Activated naive CD8-positive, alpha-beta T cell treated with anti-CD3 and anti-CD28 coated beads, Interleukin-2, amount 10 ng/mL, durations not matched to agents 7 days and 5 days (primary cell): ENCODE measurements at regions not wholly inside any gene's neighbourhood (a gene's known extent, or its start where the extent isn't known, plus 50 kb on each side); places are given as distances from the start of the nearest gene placed in this dataset.

Experiments
- ATAC-seq: fragments of 150-1000 bp; cut with Tn5 transposase; one replicate; pipeline ENCODE4 v1.10.0; 2021; ENCODE audit warnings: low read depth, moderate library complexity
- POLR2A ChIA-PET: fragments of 350-600 bp; sonication (Branson Sonifier 250); formaldehyde crosslinking; loops from one replicate; lab custom pipeline; 2021; ENCODE audit warnings: antibody characterized with exemption; lab: Charles Lee
- DNase-seq: peaks from one replicate; pipeline ENCODE4 v3.0.0; 2021
- H3K27ac Mint-ChIP-seq: one replicate; pipeline ENCODE4 v1.8.0; 2022; ENCODE audit warnings: mild to moderate bottlenecking, mixed read lengths
- H3K27me3 Mint-ChIP-seq: one replicate; pipeline ENCODE4 v1.8.0; 2022; ENCODE audit warnings: mild to moderate bottlenecking, moderate library complexity, mixed read lengths
- H3K36me3 Mint-ChIP-seq: one replicate; pipeline ENCODE4 v1.8.0; 2021; ENCODE audit warnings: mild to moderate bottlenecking, mixed read lengths
- H3K4me1 Mint-ChIP-seq: one replicate; pipeline ENCODE4 v1.8.0; 2021; ENCODE audit warnings: mixed read lengths
- H3K4me3 Mint-ChIP-seq: one replicate; pipeline ENCODE4 v1.8.0; 2022; ENCODE audit warnings: mild to moderate bottlenecking, moderate library complexity, mixed read lengths
- H3K9me3 Mint-ChIP-seq: one replicate; pipeline ENCODE4 v1.8.0; 2021; ENCODE audit warnings: mixed read lengths

DNA sequence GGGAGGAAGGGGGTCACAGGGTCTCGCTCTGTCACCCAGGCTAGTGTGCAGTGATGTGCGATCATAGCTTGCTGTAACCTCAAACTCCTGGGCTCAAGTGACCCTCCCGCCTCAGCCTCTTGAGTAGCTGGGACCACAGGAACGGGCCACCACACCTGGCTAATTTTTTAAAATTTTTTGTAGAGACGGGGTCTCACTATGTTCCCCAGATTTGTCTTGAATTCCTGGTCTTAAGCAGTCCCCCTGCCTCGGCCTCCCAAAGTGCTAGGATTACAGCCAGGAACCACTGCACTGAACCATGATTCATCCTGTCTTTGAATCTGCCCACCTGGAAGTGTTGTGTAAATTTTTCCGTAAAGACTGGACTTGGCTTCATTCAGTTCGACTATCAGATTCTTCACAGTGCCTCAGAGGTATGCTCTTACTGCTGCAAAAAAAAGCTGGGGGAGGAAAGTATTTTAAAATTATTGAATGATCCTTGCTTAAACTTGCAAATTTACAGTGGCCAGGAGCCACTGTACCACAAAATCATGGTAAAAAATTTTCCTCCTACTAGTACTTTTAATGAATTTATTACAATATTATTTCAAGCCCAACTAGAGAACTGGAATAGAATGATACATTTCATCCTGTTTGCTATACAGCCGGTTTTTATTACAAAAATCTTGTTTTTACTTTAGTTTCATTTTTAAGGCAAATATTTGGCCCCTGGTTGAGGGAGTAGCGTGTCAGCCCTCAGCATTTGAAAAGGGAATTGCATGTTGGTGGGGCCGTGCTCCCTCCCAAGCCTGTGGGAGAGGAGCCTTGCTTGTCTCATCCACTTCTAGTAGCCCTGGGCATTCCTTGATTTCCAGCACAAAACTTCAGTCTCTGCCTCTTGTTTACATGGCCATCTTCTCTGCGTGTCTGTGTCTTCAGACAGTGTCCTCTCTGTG, 202.5 kb upstream of the SGK1 start:
- no peak for DNase-seq
- Mint-ChIP-seq H3K27ac (peak overlapping the region; percentile 93), H3K27me3 (no peaks in the 10 kb centered on the region), H3K4me3 (peak overlapping the region; percentile 11), H3K36me3 (peaks cover 3% of the 10 kb centered on the region), H3K9me3 (peaks cover 3% of the 10 kb centered on the region), H3K4me1 (peaks cover 25% of the 10 kb centered on the region)
- ATAC-seq = no peak
- POLR2A ChIA-PET = interaction anchor here (0.7 kb wide), 1 partner anchor 248 kb away, joined by 4 read pairs; no protein-coding TSS in a partner anchor

DNA sequence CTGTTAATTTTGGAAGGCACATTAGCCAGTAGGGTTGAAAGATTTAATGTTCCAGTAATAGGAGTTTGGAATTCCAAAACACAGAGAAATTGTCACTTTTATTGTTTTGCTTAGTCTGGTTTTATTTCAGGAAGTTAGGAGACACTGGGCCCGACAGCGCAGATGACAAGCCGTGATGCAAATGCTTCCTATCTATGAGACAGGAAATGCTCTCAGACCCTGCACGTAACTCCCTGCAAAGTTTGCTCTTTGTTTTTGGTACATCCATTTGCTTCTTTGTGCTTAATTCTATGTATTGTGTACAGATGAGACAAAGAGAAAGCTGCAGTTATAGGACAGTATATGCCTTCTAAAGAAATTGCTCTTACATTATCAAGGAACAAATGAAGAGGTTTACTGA, 201.6 kb upstream of the SGK1 start:
- Mint-ChIP-seq H3K27ac (peak overlapping the region; percentile 93), H3K4me3 (peak overlapping the region; percentile 68), H3K36me3 (peaks cover 3% of the 10 kb centered on the region), H3K4me1 (peaks cover 22% of the 10 kb centered on the region), H3K27me3 (no peaks in the 10 kb centered on the region), H3K9me3 (peaks cover 3% of the 10 kb centered on the region)
- DNase-seq (no peak), ATAC-seq (peak; percentile 96)
- POLR2A ChIA-PET = interaction anchor here (0.7 kb wide), 1 partner anchor 247 kb away, joined by 4 read pairs; no protein-coding TSS in a partner anchor

DNA sequence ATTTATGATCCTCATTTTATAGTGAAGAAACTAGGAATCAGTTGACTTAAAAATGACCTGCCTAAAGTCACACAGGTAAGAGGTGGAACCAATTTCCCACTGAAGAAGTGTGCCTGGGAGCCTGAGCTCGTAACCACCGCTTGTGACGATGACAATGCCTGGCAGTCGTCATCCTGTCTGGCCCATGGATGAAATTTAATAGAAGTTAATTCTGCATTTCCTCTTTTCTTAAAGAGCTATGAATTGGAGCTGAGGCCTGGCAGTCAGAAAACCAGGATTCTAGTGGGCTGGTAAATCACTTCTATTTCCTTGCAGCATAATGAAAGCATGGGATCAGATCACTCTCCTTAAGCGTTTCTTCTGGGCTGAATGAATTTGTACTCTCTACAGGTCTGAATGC, 200.0 kb upstream of the SGK1 start:
- Mint-ChIP-seq H3K36me3 (peaks cover 3% of the 10 kb centered on the region), H3K4me1 (peaks cover 18% of the 10 kb centered on the region), H3K9me3 (peaks cover 3% of the 10 kb centered on the region), H3K27ac (no peak overlapping the region), H3K4me3 (no peak overlapping the region), H3K27me3 (no peaks in the 10 kb centered on the region)
- POLR2A ChIA-PET = no interaction called here
- no peak for ATAC-seq
- DNase-seq = no peak

DNA sequence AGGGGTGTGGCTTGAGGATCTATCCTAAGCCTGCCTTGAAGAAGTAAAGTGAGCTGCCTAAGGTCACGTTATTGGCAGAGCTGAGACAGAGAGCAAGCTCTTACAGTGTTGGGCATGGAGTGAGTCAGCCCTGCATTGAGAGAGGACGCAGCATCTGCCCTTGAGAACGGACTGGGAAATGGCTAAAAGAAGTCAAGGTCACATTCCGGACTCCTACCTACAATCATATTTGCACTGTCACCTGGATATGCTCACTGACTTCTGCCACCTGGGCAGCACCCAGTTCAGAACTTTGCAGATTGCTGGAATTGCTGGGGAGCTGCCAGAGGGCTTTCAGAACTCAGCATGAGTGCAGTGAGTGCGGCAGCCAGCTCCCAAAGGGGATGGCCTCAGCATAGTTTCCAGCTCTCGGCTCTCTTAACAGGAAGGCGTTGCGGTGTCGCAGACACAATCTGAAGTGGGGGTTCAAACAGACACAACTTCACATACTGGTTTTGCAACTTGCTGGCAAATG, 199.3 kb upstream of the SGK1 start:
- Mint-ChIP-seq H3K36me3 (peaks cover 3% of the 10 kb centered on the region), H3K9me3 (peaks cover 3% of the 10 kb centered on the region), H3K27ac (no peak overlapping the region), H3K4me3 (no peak overlapping the region), H3K4me1 (peaks cover 18% of the 10 kb centered on the region), H3K27me3 (peaks cover under 1% of the 10 kb centered on the region)
- DNase-seq = no peak
- POLR2A ChIA-PET = no interaction called here
- no peak for ATAC-seq

DNA sequence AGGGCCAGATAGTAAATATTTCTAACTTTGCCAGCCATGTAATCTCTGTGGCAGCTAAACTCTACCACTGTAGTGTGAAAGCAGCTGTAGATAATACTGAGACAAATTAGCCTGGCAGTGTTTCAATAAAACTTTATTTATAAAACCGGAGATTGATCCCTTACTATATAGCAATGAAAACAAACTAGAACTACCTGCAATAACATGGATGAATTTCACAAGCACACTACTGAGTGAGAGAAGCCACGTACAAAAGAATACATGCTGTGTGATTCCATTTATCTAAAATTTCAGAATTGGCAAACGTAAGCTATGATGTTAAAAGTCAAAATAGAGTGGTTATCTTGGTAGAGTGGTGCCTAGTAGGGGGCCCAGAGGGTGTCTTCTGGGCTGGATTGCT, 198.7 kb upstream of the SGK1 start:
- ATAC-seq = no peak
- Mint-ChIP-seq H3K27me3 (peaks cover 3% of the 10 kb centered on the region), H3K4me3 (no peak overlapping the region), H3K27ac (no peak overlapping the region), H3K4me1 (peaks cover 18% of the 10 kb centered on the region), H3K36me3 (peaks cover 3% of the 10 kb centered on the region), H3K9me3 (peaks cover 3% of the 10 kb centered on the region)
- no peak for DNase-seq
- POLR2A ChIA-PET = no interaction called here

DNA sequence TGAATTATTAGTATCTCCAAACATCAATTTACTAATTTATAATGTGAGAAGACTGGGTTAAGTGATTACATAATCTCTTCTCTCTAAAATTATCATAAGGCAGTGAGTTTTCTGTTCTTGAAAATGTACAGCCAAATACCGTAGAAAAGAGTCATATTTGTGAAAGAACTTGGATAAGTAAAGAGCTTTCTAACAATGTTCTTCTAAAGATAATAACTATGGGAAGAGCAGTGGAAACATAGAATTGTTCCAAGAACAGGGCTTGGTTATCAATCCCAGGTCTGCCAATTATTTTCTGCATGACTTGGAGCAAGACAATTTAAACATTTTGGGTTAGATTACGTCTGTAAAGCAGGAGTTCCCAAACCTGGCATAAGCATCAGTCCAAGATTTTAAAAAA, 198.1 kb upstream of the SGK1 start:
- POLR2A ChIA-PET = no interaction called here
- no peak overlapping the region for H3K4me3 Mint-ChIP-seq
- peaks cover 2% of the 10 kb centered on the region for H3K9me3 Mint-ChIP-seq
- H3K27me3 Mint-ChIP-seq = peaks cover 3% of the 10 kb centered on the region
- DNase-seq = no peak
- no peak for ATAC-seq
- H3K27ac Mint-ChIP-seq = no peak overlapping the region
- peaks cover 16% of the 10 kb centered on the region for H3K4me1 Mint-ChIP-seq
- peaks cover 2% of the 10 kb centered on the region for H3K36me3 Mint-ChIP-seq

- peaks cover 3% of the 10 kb centered on the region for H3K27me3 Mint-ChIP-seq
- H3K4me3 Mint-ChIP-seq = no peak overlapping the region
- H3K4me1 Mint-ChIP-seq = peaks cover 4% of the 10 kb centered on the region
- ATAC-seq (no peak), DNase-seq (no peak)
- no peaks in the 10 kb centered on the region for H3K36me3 Mint-ChIP-seq
- no peak overlapping the region for H3K27ac Mint-ChIP-seq
- H3K9me3 Mint-ChIP-seq = no peaks in the 10 kb centered on the region
- POLR2A ChIA-PET = no interaction called here
Measured at GRCh38 chr6:134512981-134513391, 195.1 kb upstream of the SGK1 start.

GRCh38 chr6:134511984-134512683, 194.2 kb upstream of the SGK1 start:
- H3K4me3 Mint-ChIP-seq = no peak overlapping the region
- POLR2A ChIA-PET = no interaction called here
- ATAC-seq (no peak), DNase-seq (no peak)
- H3K36me3 Mint-ChIP-seq = no peaks in the 10 kb centered on the region
- peaks cover 4% of the 10 kb centered on the region for H3K4me1 Mint-ChIP-seq
- no peak overlapping the region for H3K27ac Mint-ChIP-seq
- no peaks in the 10 kb centered on the region for H3K9me3 Mint-ChIP-seq
- H3K27me3 Mint-ChIP-seq = peaks cover 3% of the 10 kb centered on the region

DNA sequence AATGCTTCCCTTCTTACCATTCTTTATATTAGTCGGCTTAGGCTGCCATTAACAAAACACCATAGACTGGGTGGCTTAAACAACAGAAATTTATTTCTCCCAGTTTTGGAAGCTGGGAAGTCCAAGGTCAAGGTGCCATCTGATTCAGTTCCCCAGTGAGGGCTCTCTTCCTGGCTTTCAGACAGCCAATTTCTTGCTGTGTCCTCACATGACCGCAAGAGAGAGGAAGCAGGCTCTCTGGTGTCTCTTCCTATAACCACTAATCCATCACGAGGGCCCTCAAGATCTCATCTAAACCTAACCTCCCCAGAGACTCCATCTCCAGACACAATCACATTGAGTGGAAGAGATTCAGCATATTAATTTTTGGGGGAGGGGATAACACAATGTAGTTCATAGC, 193.0 kb upstream of the SGK1 start:
- ATAC-seq = no peak
- H3K9me3 Mint-ChIP-seq = no peaks in the 10 kb centered on the region
- H3K27me3 Mint-ChIP-seq = peaks cover 3% of the 10 kb centered on the region
- no peak for DNase-seq
- POLR2A ChIA-PET = no interaction called here
- no peaks in the 10 kb centered on the region for H3K36me3 Mint-ChIP-seq
- no peak overlapping the region for H3K27ac Mint-ChIP-seq
- peaks cover 4% of the 10 kb centered on the region for H3K4me1 Mint-ChIP-seq
- no peak overlapping the region for H3K4me3 Mint-ChIP-seq

- Mint-ChIP-seq H3K27ac (no peak overlapping the region), H3K4me1 (peaks cover 4% of the 10 kb centered on the region), H3K9me3 (no peaks in the 10 kb centered on the region), H3K4me3 (no peak overlapping the region), H3K36me3 (no peaks in the 10 kb centered on the region), H3K27me3 (peaks cover 3% of the 10 kb centered on the region)
- DNase-seq (no peak), ATAC-seq (no peak)
- POLR2A ChIA-PET = no interaction called here
Measured at GRCh38 chr6:134510142-134510541, 192.2 kb upstream of the SGK1 start.

GRCh38 chr6:134508862-134509498, 191.1 kb upstream of the SGK1 start:
- Mint-ChIP-seq H3K27ac (no peak overlapping the region), H3K36me3 (no peaks in the 10 kb centered on the region), H3K27me3 (peaks cover 3% of the 10 kb centered on the region), H3K4me3 (no peak overlapping the region), H3K9me3 (no peaks in the 10 kb centered on the region), H3K4me1 (peaks cover 4% of the 10 kb centered on the region)
- DNase-seq (no peak), ATAC-seq (no peak)
- POLR2A ChIA-PET = no interaction called here

- Mint-ChIP-seq H3K36me3 (peaks cover 3% of the 10 kb centered on the region), H3K27ac (no peak overlapping the region), H3K4me3 (no peak overlapping the region), H3K9me3 (no peaks in the 10 kb centered on the region), H3K4me1 (peaks cover 4% of the 10 kb centered on the region), H3K27me3 (no peaks in the 10 kb centered on the region)
- no peak for ATAC-seq
- POLR2A ChIA-PET = no interaction called here
- no peak for DNase-seq
Measured at GRCh38 chr6:134506162-134506561, 188.2 kb upstream of the SGK1 start.

DNA sequence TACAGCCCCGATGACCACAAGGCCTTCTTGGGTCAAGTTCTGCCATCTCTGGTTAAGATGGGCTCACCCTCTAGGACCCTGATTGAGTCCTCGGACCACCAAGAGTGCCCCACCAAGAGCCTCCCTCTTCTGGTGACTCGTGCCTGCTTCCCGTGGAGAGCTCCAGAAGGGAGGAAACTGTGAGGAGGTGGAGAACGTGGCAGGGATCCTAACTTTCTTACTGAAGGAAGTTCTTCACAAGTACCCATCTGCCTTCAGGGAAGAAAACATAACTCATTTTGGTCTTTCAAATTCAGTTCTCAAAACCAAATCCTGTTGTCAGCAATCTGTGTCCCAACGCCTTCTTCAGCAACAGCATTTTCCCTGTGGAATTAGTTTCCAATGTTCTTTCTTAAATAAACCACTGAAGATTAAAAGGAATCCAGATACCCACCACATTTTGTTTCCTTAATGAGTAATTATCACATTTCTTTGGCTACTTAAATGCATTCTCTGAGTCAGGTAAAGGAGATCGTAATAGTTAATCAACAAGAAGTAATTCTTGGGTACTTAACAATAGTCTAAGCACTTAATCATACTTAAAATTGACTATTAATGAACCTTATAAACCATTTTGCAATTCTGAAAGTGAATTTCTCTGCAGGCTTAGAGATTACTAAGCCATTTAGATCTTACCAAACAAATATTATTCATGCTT, 185.8 kb upstream of the SGK1 start:
- no peaks in the 10 kb centered on the region for H3K9me3 Mint-ChIP-seq
- H3K4me3 Mint-ChIP-seq = no peak overlapping the region
- H3K27ac Mint-ChIP-seq = no peak overlapping the region
- H3K4me1 Mint-ChIP-seq = no peaks in the 10 kb centered on the region
- POLR2A ChIA-PET = no interaction called here
- DNase-seq (no peak), ATAC-seq (no peak)
- H3K27me3 Mint-ChIP-seq = no peaks in the 10 kb centered on the region
- peaks cover 3% of the 10 kb centered on the region for H3K36me3 Mint-ChIP-seq
